CD4-positive, alpha-beta T cell treated with Interleukin-4 for 1 hour (primary cell): ENCODE measurements at regions not wholly inside any gene's neighbourhood (a gene's known extent, or its start where the extent isn't known, plus 50 kb on each side); places are given as distances from the start of the nearest gene placed in this dataset.

Experiments used
- DNase-seq, 2 donors: peaks; one replicate each; pipeline ENCODE4 v3.0.0-alpha.2; 2020 to 2022

GRCh38 chr13:40403509-40404241, 262.8 kb downstream of the FOXO1 start:
- no peak for DNase-seq

- DNase-seq, result no peak
Measured at GRCh38 chr13:40404407-40404806, 262.0 kb downstream of the FOXO1 start.

- DNase-seq, result no peak
Measured at GRCh38 chr13:40404967-40405716, 261.3 kb downstream of the FOXO1 start.

GRCh38 chr13:40406405-40407120, 259.9 kb downstream of the FOXO1 start:
- no peak for DNase-seq

GRCh38 chr13:40407567-40407966, 258.9 kb downstream of the FOXO1 start:
- no peak for DNase-seq

GRCh38 chr13:40408602-40409001, 257.8 kb downstream of the FOXO1 start:
- no peak for DNase-seq

GRCh38 chr13:40409278-40409677, 257.2 kb downstream of the FOXO1 start:
- DNase-seq, result no peak

GRCh38 chr13:40410315-40410714, 256.1 kb downstream of the FOXO1 start:
- DNase-seq, result no peak

- no peak for DNase-seq
Measured at GRCh38 chr13:40420160-40420740, 246.2 kb downstream of the FOXO1 start.

- DNase-seq, result no peak
Measured at GRCh38 chr13:40422588-40423235, 243.7 kb downstream of the FOXO1 start.

- DNase-seq, result no peak
Measured at GRCh38 chr13:40428354-40428753, 238.1 kb downstream of the FOXO1 start.

GRCh38 chr13:40429706-40430545, 236.5 kb downstream of the FOXO1 start:
- no peak for DNase-seq

- DNase-seq, result no peak
Measured at GRCh38 chr13:40432018-40432978, 234.1 kb downstream of the FOXO1 start.

GRCh38 chr13:40433001-40433400, 233.4 kb downstream of the FOXO1 start:
- DNase-seq, result no peak

- DNase-seq, result peak; percentile 62 to 63
Measured at GRCh38 chr13:40433577-40433976, 232.9 kb downstream of the FOXO1 start.

- no peak for DNase-seq
Measured at GRCh38 chr13:40434516-40435397, 231.7 kb downstream of the FOXO1 start.

GRCh38 chr13:40438022-40438680, 228.3 kb downstream of the FOXO1 start:
- peak in 1 of 2 donors; percentile 14 for DNase-seq

GRCh38 chr13:40438999-40439797, 227.2 kb downstream of the FOXO1 start:
- DNase-seq, result peak in 1 of 2 donors; percentile 32
